ENCODE measurements at regions not wholly inside any gene's neighbourhood (a gene's known extent, or its start where the extent isn't known, plus 50 kb on each side); places are given as distances from the start of the nearest gene placed in this dataset.

GRCh38 chr18:53789376-53790247, 434.9 kb downstream of the MBD2 start:
- no peak for FAIRE-seq
- 22 to 55% (median 35%) methylated on average over 4 of the region's 4 CpGs for WGBS, 3 donors
- H3K27me3 ChIP-seq (ENCODE audit: control insufficient read depth in 3 of 3, insufficient read depth in 3 of 3, low read length in 3 of 3) = no peaks in the 10 kb centered on the region
- peaks cover 0 to 8% (median 0%) of the 10 kb centered on the region in 3 donors for H3K4me1 ChIP-seq (ENCODE audit: control insufficient read depth in 3 of 3, insufficient read depth in 2 of 3, low read depth in 1 of 3, low read length in 2 of 3)
- H3K36me3 ChIP-seq (ENCODE audit: control insufficient read depth in 3 of 3, insufficient read depth in 2 of 3, low read depth in 1 of 3, low read length in 3 of 3) = no peaks in the 10 kb centered on the region
- no peaks in the 10 kb centered on the region for H3K9me3 ChIP-seq (ENCODE audit: control insufficient read depth in 2 of 2, insufficient read depth in 1 of 2, low read depth in 1 of 2, low read length in 1 of 2)
- peak overlapping the region in 1 of 3 donors; percentile 31 for H3K27ac ChIP-seq (ENCODE audit: low read depth in 1 of 3, low read length in 2 of 3)
- no peak overlapping the region for H3K4me3 ChIP-seq (ENCODE audit: low read depth in 1 of 3, low read length in 3 of 3)
- DNase-seq = peak in 1 of 2 donors; percentile 65

DNA sequence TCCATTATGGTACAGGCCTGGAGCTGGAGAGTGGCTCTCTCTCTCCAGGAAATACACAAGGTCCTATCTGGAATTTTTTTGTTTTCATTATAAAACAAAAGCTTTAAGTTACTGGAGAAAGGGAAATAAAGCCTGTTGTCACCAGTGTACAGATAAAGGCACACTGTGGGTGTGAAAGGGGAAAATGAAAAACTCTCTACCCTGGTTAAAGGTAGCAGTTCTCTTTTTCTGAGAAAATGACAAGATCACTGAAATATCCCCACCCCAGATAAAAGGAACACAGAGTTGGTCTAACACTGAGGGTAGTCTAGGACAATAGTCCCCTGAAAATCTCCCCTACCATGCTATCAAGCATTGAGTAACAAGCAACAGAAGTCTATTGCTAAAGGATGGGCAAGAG, 438.7 kb downstream of the MBD2 start:
- no peak for FAIRE-seq
- DNase-seq = no peak

DNA sequence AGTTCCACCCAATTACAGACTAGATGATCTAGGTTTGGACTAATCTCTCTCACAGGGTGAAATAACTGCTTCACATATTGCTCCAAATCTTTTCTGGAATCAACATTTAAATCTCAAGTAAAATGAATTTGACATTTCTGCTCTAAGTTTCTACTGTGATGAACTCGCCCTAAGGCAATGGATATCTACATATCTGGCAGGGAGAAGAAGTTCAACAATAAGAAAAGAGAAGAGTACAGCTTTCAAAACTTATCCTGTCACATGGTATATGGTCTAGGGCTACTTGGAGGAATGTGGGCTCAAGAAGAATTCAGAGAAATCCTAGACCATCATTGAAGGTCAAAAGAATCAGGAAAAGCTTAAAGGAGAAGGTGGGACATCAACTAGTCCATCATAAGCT, 440.2 kb downstream of the MBD2 start:
- peaks cover 0 to under 1% (median 0%) of the 10 kb centered on the region in 3 donors for H3K4me1 ChIP-seq (ENCODE audit: control insufficient read depth in 3 of 3, insufficient read depth in 2 of 3, low read depth in 1 of 3, low read length in 2 of 3)
- DNase-seq = no peak
- 26 to 60% (median 26%) methylated on average over 1 of the region's 1 CpG for WGBS, 3 donors
- no peaks in the 10 kb centered on the region for H3K36me3 ChIP-seq (ENCODE audit: control insufficient read depth in 3 of 3, insufficient read depth in 2 of 3, low read depth in 1 of 3, low read length in 3 of 3)
- H3K9me3 ChIP-seq (ENCODE audit: control insufficient read depth in 2 of 2, insufficient read depth in 1 of 2, low read depth in 1 of 2, low read length in 1 of 2) = no peaks in the 10 kb centered on the region
- H3K27me3 ChIP-seq (ENCODE audit: control insufficient read depth in 3 of 3, insufficient read depth in 3 of 3, low read length in 3 of 3) = no peaks in the 10 kb centered on the region
- H3K4me3 ChIP-seq (ENCODE audit: low read depth in 1 of 3, low read length in 3 of 3) = no peak overlapping the region
- FAIRE-seq = no peak
- no peak overlapping the region for H3K27ac ChIP-seq (ENCODE audit: low read depth in 1 of 3, low read length in 2 of 3)

More for the DNA sequence above, 438.7 kb downstream of the MBD2 start:
- Histone ChIP-seq H3K36me3 (ENCODE audit: control insufficient read depth in 3 of 3, insufficient read depth in 2 of 3, low read depth in 1 of 3, low read length in 3 of 3) (no peaks in the 10 kb centered on the region), H3K4me3 (ENCODE audit: low read depth in 1 of 3, low read length in 3 of 3) (no peak overlapping the region), H3K27me3 (ENCODE audit: control insufficient read depth in 3 of 3, insufficient read depth in 3 of 3, low read length in 3 of 3) (no peaks in the 10 kb centered on the region), H3K27ac (ENCODE audit: low read depth in 1 of 3, low read length in 2 of 3) (no peak overlapping the region), H3K4me1 (ENCODE audit: control insufficient read depth in 3 of 3, insufficient read depth in 2 of 3, low read depth in 1 of 3, low read length in 2 of 3) (peaks cover 0 to 8% (median 0%) of the 10 kb centered on the region in 3 donors), H3K9me3 (ENCODE audit: control insufficient read depth in 2 of 2, insufficient read depth in 1 of 2, low read depth in 1 of 2, low read length in 1 of 2) (no peaks in the 10 kb centered on the region)

DNA sequence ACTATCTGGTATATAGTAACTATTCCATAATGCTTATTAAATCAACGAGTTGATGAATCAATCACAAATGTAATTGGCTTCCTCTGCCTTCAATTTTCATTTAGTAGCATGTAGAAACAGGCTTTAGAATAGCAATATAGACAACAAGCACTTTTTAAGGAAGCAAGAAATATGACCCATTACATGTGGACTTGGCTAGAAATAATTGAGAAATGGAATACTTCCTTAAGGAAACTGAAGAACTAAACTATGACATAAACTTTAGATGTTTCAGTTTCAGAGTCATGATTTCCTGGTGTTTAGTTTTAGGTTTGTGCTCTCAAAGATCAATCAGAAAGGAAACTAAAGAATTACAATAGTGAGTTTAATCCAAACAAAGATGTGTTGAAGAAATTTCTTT, 443.8 kb downstream of the MBD2 start:
- no peaks in the 10 kb centered on the region for H3K36me3 ChIP-seq (ENCODE audit: control insufficient read depth in 3 of 3, insufficient read depth in 2 of 3, low read depth in 1 of 3, low read length in 3 of 3)
- no peak overlapping the region for H3K4me3 ChIP-seq (ENCODE audit: low read depth in 1 of 3, low read length in 3 of 3)
- whole genome bisulfite sequencing, 3 donors = 29 to 41% (median 36%) methylated on average over 1 of the region's 1 CpG
- no peaks in the 10 kb centered on the region for H3K4me1 ChIP-seq (ENCODE audit: control insufficient read depth in 3 of 3, insufficient read depth in 2 of 3, low read depth in 1 of 3, low read length in 2 of 3)
- no peaks in the 10 kb centered on the region for H3K27me3 ChIP-seq (ENCODE audit: control insufficient read depth in 3 of 3, insufficient read depth in 3 of 3, low read length in 3 of 3)
- H3K9me3 ChIP-seq (ENCODE audit: control insufficient read depth in 2 of 2, insufficient read depth in 1 of 2, low read depth in 1 of 2, low read length in 1 of 2) = peaks cover 0 to 2% of the 10 kb centered on the region in 2 donors
- FAIRE-seq = no peak
- no peak overlapping the region for H3K27ac ChIP-seq (ENCODE audit: low read depth in 1 of 3, low read length in 2 of 3)
- no peak for DNase-seq

DNA sequence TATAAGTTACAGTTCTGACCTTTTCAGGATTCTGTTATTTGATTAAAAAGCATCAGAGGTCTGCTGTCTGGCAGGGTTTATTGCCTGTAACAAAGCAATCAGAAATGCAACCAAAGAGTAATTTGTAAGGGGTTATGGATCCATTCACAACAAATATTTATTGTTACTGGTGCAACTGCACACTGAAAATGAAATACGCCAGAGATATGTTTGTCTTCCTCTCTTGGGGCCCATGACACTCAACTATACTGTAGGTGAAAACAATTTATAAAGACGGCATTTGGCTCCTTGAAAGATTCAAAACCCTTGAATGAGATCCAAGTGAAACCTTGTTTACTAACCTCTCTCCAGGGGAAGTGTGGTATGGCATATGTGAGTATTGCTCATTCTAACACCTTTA, 452.2 kb downstream of the MBD2 start:
- H3K27ac ChIP-seq (ENCODE audit: low read depth in 1 of 3, low read length in 2 of 3) = no peak overlapping the region
- FAIRE-seq = no peak
- 76 to 80% (median 79%) methylated on average over 2 of the region's 2 CpGs for WGBS, 3 donors
- no peaks in the 10 kb centered on the region for H3K4me1 ChIP-seq (ENCODE audit: control insufficient read depth in 3 of 3, insufficient read depth in 2 of 3, low read depth in 1 of 3, low read length in 2 of 3)
- no peak for DNase-seq
- no peak overlapping the region for H3K4me3 ChIP-seq (ENCODE audit: low read depth in 1 of 3, low read length in 3 of 3)
- no peaks in the 10 kb centered on the region for H3K27me3 ChIP-seq (ENCODE audit: control insufficient read depth in 3 of 3, insufficient read depth in 3 of 3, low read length in 3 of 3)
- H3K9me3 ChIP-seq (ENCODE audit: control insufficient read depth in 2 of 2, insufficient read depth in 1 of 2, low read depth in 1 of 2, low read length in 1 of 2) = peaks cover 0 to 5% of the 10 kb centered on the region in 2 donors
- H3K36me3 ChIP-seq (ENCODE audit: control insufficient read depth in 3 of 3, insufficient read depth in 2 of 3, low read depth in 1 of 3, low read length in 3 of 3) = no peaks in the 10 kb centered on the region

GRCh38 chr18:53771664-53772063, 452.8 kb downstream of the MBD2 start:
- no peak overlapping the region for H3K4me3 ChIP-seq (ENCODE audit: low read depth in 1 of 3, low read length in 3 of 3)
- H3K27me3 ChIP-seq (ENCODE audit: control insufficient read depth in 3 of 3, insufficient read depth in 3 of 3, low read length in 3 of 3) = no peaks in the 10 kb centered on the region
- no peaks in the 10 kb centered on the region for H3K4me1 ChIP-seq (ENCODE audit: control insufficient read depth in 3 of 3, insufficient read depth in 2 of 3, low read depth in 1 of 3, low read length in 2 of 3)

GRCh38 chr18:53765211-53765610, 459.3 kb downstream of the MBD2 start:
- no peaks in the 10 kb centered on the region for H3K4me1 ChIP-seq (ENCODE audit: control insufficient read depth in 3 of 3, insufficient read depth in 2 of 3, low read depth in 1 of 3, low read length in 2 of 3)
- no peaks in the 10 kb centered on the region for H3K27me3 ChIP-seq (ENCODE audit: control insufficient read depth in 3 of 3, insufficient read depth in 3 of 3, low read length in 3 of 3)
- no peak for DNase-seq
- 78 to 87% (median 79%) methylated on average over 3 of the region's 3 CpGs for whole genome bisulfite sequencing, 3 donors
- no peak for FAIRE-seq
- H3K4me3 ChIP-seq (ENCODE audit: low read depth in 1 of 3, low read length in 3 of 3) = no peak overlapping the region
- H3K36me3 ChIP-seq (ENCODE audit: control insufficient read depth in 3 of 3, insufficient read depth in 2 of 3, low read depth in 1 of 3, low read length in 3 of 3) = no peaks in the 10 kb centered on the region
- H3K27ac ChIP-seq (ENCODE audit: low read depth in 1 of 3, low read length in 2 of 3) = no peak overlapping the region
- H3K9me3 ChIP-seq (ENCODE audit: control insufficient read depth in 2 of 2, insufficient read depth in 1 of 2, low read depth in 1 of 2, low read length in 1 of 2) = peaks cover 0 to 5% of the 10 kb centered on the region in 2 donors

More at GRCh38 chr18:53771664-53772063, 452.8 kb downstream of the MBD2 start:
- DNase-seq (no peak), FAIRE-seq (no peak)
- Histone ChIP-seq H3K27ac (ENCODE audit: low read depth in 1 of 3, low read length in 2 of 3) (no peak overlapping the region), H3K36me3 (ENCODE audit: control insufficient read depth in 3 of 3, insufficient read depth in 2 of 3, low read depth in 1 of 3, low read length in 3 of 3) (no peaks in the 10 kb centered on the region), H3K9me3 (ENCODE audit: control insufficient read depth in 2 of 2, insufficient read depth in 1 of 2, low read depth in 1 of 2, low read length in 1 of 2) (peaks cover 0 to 5% of the 10 kb centered on the region in 2 donors)

DNA sequence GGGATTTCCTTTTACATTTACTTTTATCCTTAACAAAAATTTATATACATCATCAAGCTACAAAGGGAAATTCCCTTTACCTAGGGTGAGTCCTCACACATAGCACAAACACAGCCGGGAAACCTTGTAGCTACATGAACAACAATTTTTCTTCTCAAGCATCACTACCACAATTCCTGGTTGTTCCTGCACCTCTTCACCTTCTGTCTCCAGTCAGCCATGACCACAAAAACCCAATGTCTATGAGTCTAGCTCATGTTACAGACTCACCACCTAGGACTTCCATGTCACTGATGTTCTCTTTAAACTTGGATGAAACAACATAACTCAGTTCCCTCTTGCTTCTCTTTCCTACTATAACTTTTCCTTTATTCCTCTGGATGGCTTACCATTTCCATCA, 460.4 kb downstream of the MBD2 start:
- no peak for FAIRE-seq
- Histone ChIP-seq H3K4me3 (ENCODE audit: low read depth in 1 of 3, low read length in 3 of 3) (no peak overlapping the region), H3K4me1 (ENCODE audit: control insufficient read depth in 3 of 3, insufficient read depth in 2 of 3, low read depth in 1 of 3, low read length in 2 of 3) (no peaks in the 10 kb centered on the region), H3K27ac (ENCODE audit: low read depth in 1 of 3, low read length in 2 of 3) (no peak overlapping the region), H3K27me3 (ENCODE audit: control insufficient read depth in 3 of 3, insufficient read depth in 3 of 3, low read length in 3 of 3) (no peaks in the 10 kb centered on the region), H3K9me3 (ENCODE audit: control insufficient read depth in 2 of 2, insufficient read depth in 1 of 2, low read depth in 1 of 2, low read length in 1 of 2) (peaks cover 0 to 5% of the 10 kb centered on the region in 2 donors), H3K36me3 (ENCODE audit: control insufficient read depth in 3 of 3, insufficient read depth in 2 of 3, low read depth in 1 of 3, low read length in 3 of 3) (no peaks in the 10 kb centered on the region)
- no peak for DNase-seq
- WGBS, 3 donors = 92 to 96% (median 96%) methylated on average over 1 of the region's 1 CpG

DNA sequence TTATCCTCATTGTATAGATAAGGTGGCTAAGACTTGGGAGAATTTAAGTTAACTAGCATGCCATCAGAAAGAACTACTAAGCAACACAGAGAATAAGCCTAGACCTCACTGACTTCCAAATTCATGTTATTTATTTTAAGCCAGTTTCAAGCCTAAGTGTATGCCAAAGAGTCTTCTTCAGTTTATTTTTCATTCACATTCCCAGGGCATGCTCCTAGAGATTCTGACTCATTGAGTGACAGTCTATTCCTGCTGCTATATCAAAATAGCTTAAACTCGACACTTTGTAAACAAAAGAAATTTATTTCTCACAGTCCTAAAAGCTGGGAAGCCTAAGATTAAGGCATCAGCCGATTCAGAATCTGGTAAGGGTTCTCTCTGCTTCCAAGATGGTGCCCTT, 467.1 kb downstream of the MBD2 start:
- H3K36me3 ChIP-seq (ENCODE audit: control insufficient read depth in 3 of 3, insufficient read depth in 2 of 3, low read depth in 1 of 3, low read length in 3 of 3) = no peaks in the 10 kb centered on the region
- FAIRE-seq (no peak), DNase-seq (no peak)
- no peaks in the 10 kb centered on the region for H3K27me3 ChIP-seq (ENCODE audit: control insufficient read depth in 3 of 3, insufficient read depth in 3 of 3, low read length in 3 of 3)
- peaks cover 0 to 5% (median 0%) of the 10 kb centered on the region in 3 donors for H3K4me1 ChIP-seq (ENCODE audit: control insufficient read depth in 3 of 3, insufficient read depth in 2 of 3, low read depth in 1 of 3, low read length in 2 of 3)
- H3K9me3 ChIP-seq (ENCODE audit: control insufficient read depth in 2 of 2, insufficient read depth in 1 of 2, low read depth in 1 of 2, low read length in 1 of 2) = peaks cover 0 to 5% of the 10 kb centered on the region in 2 donors
- no peak overlapping the region for H3K27ac ChIP-seq (ENCODE audit: low read depth in 1 of 3, low read length in 2 of 3)
- WGBS, 3 donors = 40 to 46% (median 43%) methylated on average over 2 of the region's 2 CpGs
- no peak overlapping the region for H3K4me3 ChIP-seq (ENCODE audit: low read depth in 1 of 3, low read length in 3 of 3)
